ENCODE measurements at regions not wholly inside any gene's neighbourhood (a gene's known extent, or its start where the extent isn't known, plus 50 kb on each side); places are given as distances from the start of the nearest gene placed in this dataset.

GRCh38 chr7:34331102-34331501 is 326.9 kb upstream of the NPSR1 start:
- TF ChIP-seq CTCF (IDR thresholded peaks at IDR 0.05; ENCODE audit: insufficient read depth, low read depth, low read length) (no peak), EZH2 (IDR thresholded peaks at IDR 0.05; ENCODE audit: insufficient read depth, low read length) (no peak)
